Mesenchymal stem cell (in vitro differentiated cells and primary cell): ENCODE measurements at regions not wholly inside any gene's neighbourhood (a gene's known extent, or its start where the extent isn't known, plus 50 kb on each side); places are given as distances from the start of the nearest gene placed in this dataset.

Source experiments
- DNase-seq: peaks from one replicate; pipeline ENCODE4 v3.0.0-alpha.2; 2013
- H2AFZ ChIP-seq: one replicate; pipeline ENCODE4 v1.6.1; 2013; ENCODE audit warnings: low read depth, mild to moderate bottlenecking, control low read depth, inconsistent platforms, low read length, moderate library complexity
- H2AK5ac ChIP-seq: 2 replicates; pipeline ENCODE4 v1.6.1; 2013; ENCODE audit warnings: low read length, moderate library complexity, mild to moderate bottlenecking, inconsistent platforms; ENCODE audit not compliant: severe bottlenecking
- H2BK120ac ChIP-seq: one replicate; pipeline ENCODE4 v1.6.1; 2013; ENCODE audit warnings: low read depth, mild to moderate bottlenecking, inconsistent platforms, low read length, moderate library complexity
- H2BK12ac ChIP-seq, 2 experiments: one replicate each; pipeline ENCODE4 v1.6.1; 2013; ENCODE audit warnings: inconsistent platforms in 2 of 2, low read length in 2 of 2, mild to moderate bottlenecking in 2 of 2, moderate library complexity in 2 of 2, control low read depth in 1 of 2
- H2BK15ac ChIP-seq: one replicate; pipeline ENCODE4 v1.6.1; 2013; ENCODE audit warnings: mild to moderate bottlenecking, low read depth, inconsistent platforms; ENCODE audit not compliant: poor library complexity, severe bottlenecking
- H2BK5ac ChIP-seq: 2 replicates; pipeline ENCODE4 v1.6.1; 2013; ENCODE audit warnings: low read depth, mild to moderate bottlenecking, low read length, control low read depth, inconsistent platforms; ENCODE audit not compliant: poor library complexity, severe bottlenecking
- H3K14ac ChIP-seq, 2 experiments: one replicate each; pipeline ENCODE4 v1.6.1; 2013; ENCODE audit warnings: inconsistent platforms in 2 of 2, low read length in 2 of 2, control low read depth in 1 of 2, mild to moderate bottlenecking in 1 of 2, moderate library complexity in 1 of 2
- H3K18ac ChIP-seq, 2 experiments: one replicate each; pipeline ENCODE4 v1.6.1; 2013; ENCODE audit warnings: inconsistent platforms in 2 of 2, low read length in 2 of 2, control low read depth in 1 of 2, low read depth in 1 of 2, mild to moderate bottlenecking in 1 of 2
- H3K23ac ChIP-seq, 2 experiments: one replicate each; pipeline ENCODE4 v1.6.1; 2013; ENCODE audit warnings: inconsistent platforms in 2 of 2, low read length in 2 of 2, mild to moderate bottlenecking in 2 of 2, moderate library complexity in 2 of 2, control low read depth in 1 of 2
- H3K27ac ChIP-seq: 2 replicates; pipeline ENCODE4 v1.5.1; 2013; ENCODE audit warnings: mild to moderate bottlenecking, moderate library complexity, low read length, control low read depth, inconsistent platforms; ENCODE audit not compliant: poor library complexity, severe bottlenecking
- H3K27me3 ChIP-seq, 2 experiments: 2 replicates each; pipeline versions ENCODE4 v1.6.1 to v1.7.0; 2013; ENCODE audit warnings: low read length in 2 of 2, mild to moderate bottlenecking in 2 of 2, moderate library complexity in 2 of 2, control low read depth in 1 of 2, inconsistent platforms in 1 of 2; ENCODE audit not compliant: control insufficient read depth in 1 of 2, insufficient read depth in 1 of 2
- H3K36me3 ChIP-seq, 2 experiments: 2 replicates each; pipeline versions ENCODE4 v1.6.1 to v1.7.0; 2013; ENCODE audit warnings: low read length in 2 of 2, control low read depth in 1 of 2, inconsistent platforms in 1 of 2, low read depth in 1 of 2, mild to moderate bottlenecking in 1 of 2; ENCODE audit not compliant: insufficient read depth in 2 of 2, control insufficient read depth in 1 of 2
- H3K4ac ChIP-seq, 2 experiments: one replicate each; pipeline ENCODE4 v1.6.1; 2013; ENCODE audit warnings: inconsistent platforms in 2 of 2, low read length in 2 of 2, mild to moderate bottlenecking in 2 of 2, moderate library complexity in 2 of 2, control low read depth in 1 of 2, low read depth in 1 of 2
- H3K4me1 ChIP-seq: 2 replicates; pipeline ENCODE4 v1.6.1; 2013; ENCODE audit warnings: low read depth, low read length, control low read depth; ENCODE audit not compliant: control insufficient read depth, insufficient read depth
- H3K4me2 ChIP-seq: 2 replicates; pipeline ENCODE4 v1.6.1; 2013; ENCODE audit warnings: low read length, mild to moderate bottlenecking, inconsistent platforms; ENCODE audit not compliant: poor library complexity, severe bottlenecking
- H3K4me3 ChIP-seq, 2 experiments: 2 replicates each; pipeline versions ENCODE4 v1.5.1 to v1.7.0; 2013; ENCODE audit warnings: low read length in 2 of 2, mild to moderate bottlenecking in 2 of 2, control low read depth in 1 of 2, low read depth in 1 of 2; ENCODE audit not compliant: insufficient read depth in 1 of 2
- H3K79me1 ChIP-seq: replicated peaks from 2 replicates; pipeline ENCODE4 v1.6.1; 2013; ENCODE audit warnings: mild to moderate bottlenecking, control low read depth, low read length, inconsistent platforms; ENCODE audit not compliant: poor library complexity, severe bottlenecking
- H3K9ac ChIP-seq: 2 replicates; pipeline ENCODE4 v1.7.0; 2013; ENCODE audit warnings: mild to moderate bottlenecking, low read length, moderate library complexity
- H3K9me3 ChIP-seq: 2 replicates; pipeline ENCODE4 v1.7.0; 2013; ENCODE audit warnings: mild to moderate bottlenecking, low read length; ENCODE audit not compliant: control insufficient read depth
- H4K8ac ChIP-seq: one replicate; pipeline ENCODE4 v1.6.1; 2013; ENCODE audit warnings: inconsistent platforms, mild to moderate bottlenecking, low read length, moderate library complexity
- H4K91ac ChIP-seq: one replicate; pipeline ENCODE4 v1.6.1; 2013; ENCODE audit warnings: mild to moderate bottlenecking, low read length, inconsistent platforms
- WGBS: methylation state at CpG from one replicate; pipeline ENCODE4 v1.1.7; 2013; ENCODE audit warnings: mixed read lengths; 5-methylcytosine and 5-hydroxymethylcytosine counted together

GRCh38 chr14:22168092-22168955, 420.7 kb downstream of the DAD1 start:
- H3K27ac ChIP-seq = no peak overlapping the region
- H4K8ac ChIP-seq = no peak overlapping the region
- no peak overlapping the region for H2BK120ac ChIP-seq
- no peak overlapping the region for H2AFZ ChIP-seq
- no peak overlapping the region for H2BK12ac ChIP-seq
- H3K9ac ChIP-seq = no peak overlapping the region
- 91% methylated on average over 8 of the region's 8 CpGs for WGBS
- no peak overlapping the region for H3K4me3 ChIP-seq
- no peaks in the 10 kb centered on the region for H3K9me3 ChIP-seq
- no peak overlapping the region for H3K23ac ChIP-seq
- H3K27me3 ChIP-seq = peaks cover 0 to 17% of the 10 kb centered on the region in 2 experiments
- H4K91ac ChIP-seq = no peak overlapping the region
- H3K36me3 ChIP-seq = no peaks in the 10 kb centered on the region
- no peak overlapping the region for H3K4ac ChIP-seq
- H2AK5ac ChIP-seq = peak overlapping the region; percentile 50
- no peaks in the 10 kb centered on the region for H3K79me1 ChIP-seq
- no peak overlapping the region for H2BK15ac ChIP-seq
- DNase-seq = peak; percentile 28
- no peak overlapping the region for H3K14ac ChIP-seq
- no peaks in the 10 kb centered on the region for H3K4me1 ChIP-seq
- no peak overlapping the region for H3K18ac ChIP-seq
- no peak overlapping the region for H2BK5ac ChIP-seq
- no peak overlapping the region for H3K4me2 ChIP-seq

DNA sequence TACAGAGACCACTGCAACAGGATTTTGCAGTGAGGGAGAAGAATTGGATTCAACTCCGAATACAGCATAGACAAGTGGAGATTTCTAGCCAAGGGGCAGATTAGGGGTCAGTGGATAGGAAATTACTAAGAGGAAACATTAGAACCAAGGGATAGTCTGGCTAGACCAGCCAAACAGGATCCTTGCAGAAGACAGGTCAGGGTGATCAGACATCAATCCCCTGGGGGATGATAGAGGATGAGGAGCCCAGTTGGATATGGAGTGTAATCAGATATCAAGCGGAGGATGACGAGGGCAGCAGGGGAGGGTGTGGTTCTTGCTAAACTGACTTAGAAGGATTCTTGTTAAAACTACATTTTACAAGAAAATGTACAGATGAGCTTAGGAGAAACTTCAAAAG, 424.4 kb downstream of the DAD1 start:
- Histone ChIP-seq H2BK12ac (no peak overlapping the region), H3K18ac (no peak overlapping the region), H3K4me2 (no peak overlapping the region), H4K91ac (no peak overlapping the region), H2AFZ (no peak overlapping the region), H3K4me3 (no peak overlapping the region), H3K14ac (no peak overlapping the region), H2BK15ac (no peak overlapping the region), H4K8ac (no peak overlapping the region), H3K4ac (no peak overlapping the region), H3K79me1 (no peaks in the 10 kb centered on the region), H2AK5ac (no peak overlapping the region), H3K27ac (no peak overlapping the region), H3K9me3 (no peaks in the 10 kb centered on the region), H3K23ac (no peak overlapping the region), H3K9ac (no peak overlapping the region), H3K27me3 (peaks cover 0 to 20% of the 10 kb centered on the region in 2 experiments), H3K4me1 (no peaks in the 10 kb centered on the region), H2BK5ac (no peak overlapping the region), H2BK120ac (no peak overlapping the region), H3K36me3 (no peaks in the 10 kb centered on the region)
- DNase-seq = no peak
- 87% methylated on average over 3 of the region's 3 CpGs for WGBS

GRCh38 chr14:22163051-22163450, 426.0 kb downstream of the DAD1 start:
- H2BK15ac ChIP-seq = no peak overlapping the region
- H3K9ac ChIP-seq = no peak overlapping the region
- H2AK5ac ChIP-seq = no peak overlapping the region
- H3K4ac ChIP-seq = no peak overlapping the region
- H3K23ac ChIP-seq = no peak overlapping the region
- H3K4me1 ChIP-seq = peaks cover 2% of the 10 kb centered on the region
- H2AFZ ChIP-seq = no peak overlapping the region
- no peak overlapping the region for H3K4me3 ChIP-seq
- H3K36me3 ChIP-seq = no peaks in the 10 kb centered on the region
- H3K27ac ChIP-seq = no peak overlapping the region
- H3K18ac ChIP-seq = no peak overlapping the region
- DNase-seq = peak; percentile 46
- H3K9me3 ChIP-seq = no peaks in the 10 kb centered on the region
- H4K8ac ChIP-seq = no peak overlapping the region
- no peak overlapping the region for H2BK12ac ChIP-seq
- H3K14ac ChIP-seq = no peak overlapping the region
- H2BK120ac ChIP-seq = no peak overlapping the region
- no peak overlapping the region for H2BK5ac ChIP-seq
- peaks cover 0 to 27% of the 10 kb centered on the region in 2 experiments for H3K27me3 ChIP-seq
- H3K4me2 ChIP-seq = no peak overlapping the region
- no peaks in the 10 kb centered on the region for H3K79me1 ChIP-seq
- no peak overlapping the region for H4K91ac ChIP-seq

DNA sequence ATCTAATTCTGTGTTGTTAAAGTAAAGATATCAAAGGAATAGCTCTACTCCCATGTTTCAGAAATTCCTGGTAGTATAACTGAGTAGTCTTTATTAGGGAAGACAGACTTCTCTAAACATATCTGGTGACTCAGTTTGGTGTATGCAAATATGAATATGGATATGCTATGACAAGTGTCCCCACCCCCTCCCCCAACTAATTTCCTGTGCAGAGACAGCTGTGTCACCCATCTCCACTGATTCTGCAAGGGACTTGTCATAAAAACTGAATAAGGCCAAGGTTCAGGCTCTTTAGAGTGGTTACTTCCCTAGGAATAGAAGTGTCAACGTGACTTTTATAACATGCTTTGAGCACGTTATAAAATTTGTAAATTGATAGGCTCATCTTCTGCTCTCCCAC, 429.1 kb downstream of the DAD1 start:
- Histone ChIP-seq H3K4me2 (no peak overlapping the region), H3K27me3 (peaks cover 0 to 32% of the 10 kb centered on the region in 2 experiments), H2BK5ac (no peak overlapping the region), H3K4ac (no peak overlapping the region), H2AFZ (no peak overlapping the region), H2BK120ac (no peak overlapping the region), H3K9me3 (no peaks in the 10 kb centered on the region), H3K79me1 (no peaks in the 10 kb centered on the region), H3K4me1 (peaks cover 2% of the 10 kb centered on the region), H2BK15ac (no peak overlapping the region), H3K14ac (no peak overlapping the region), H3K36me3 (no peaks in the 10 kb centered on the region), H4K8ac (no peak overlapping the region), H3K9ac (no peak overlapping the region), H3K18ac (no peak overlapping the region), H3K4me3 (no peak overlapping the region), H3K23ac (no peak overlapping the region), H2BK12ac (no peak overlapping the region), H3K27ac (no peak overlapping the region), H4K91ac (no peak overlapping the region), H2AK5ac (no peak overlapping the region)
- 85% methylated on average over 2 of the region's 2 CpGs for WGBS
- no peak for DNase-seq
